ENCODE measurements at regions not wholly inside any gene's neighbourhood (a gene's known extent, or its start where the extent isn't known, plus 50 kb on each side); places are given as distances from the start of the nearest gene placed in this dataset.
"Not testable (repeated sequence)": the region's sequence is repeated elsewhere in the genome, so short reads cannot be mapped to it uniquely, and the experiment has no call there.

DNA sequence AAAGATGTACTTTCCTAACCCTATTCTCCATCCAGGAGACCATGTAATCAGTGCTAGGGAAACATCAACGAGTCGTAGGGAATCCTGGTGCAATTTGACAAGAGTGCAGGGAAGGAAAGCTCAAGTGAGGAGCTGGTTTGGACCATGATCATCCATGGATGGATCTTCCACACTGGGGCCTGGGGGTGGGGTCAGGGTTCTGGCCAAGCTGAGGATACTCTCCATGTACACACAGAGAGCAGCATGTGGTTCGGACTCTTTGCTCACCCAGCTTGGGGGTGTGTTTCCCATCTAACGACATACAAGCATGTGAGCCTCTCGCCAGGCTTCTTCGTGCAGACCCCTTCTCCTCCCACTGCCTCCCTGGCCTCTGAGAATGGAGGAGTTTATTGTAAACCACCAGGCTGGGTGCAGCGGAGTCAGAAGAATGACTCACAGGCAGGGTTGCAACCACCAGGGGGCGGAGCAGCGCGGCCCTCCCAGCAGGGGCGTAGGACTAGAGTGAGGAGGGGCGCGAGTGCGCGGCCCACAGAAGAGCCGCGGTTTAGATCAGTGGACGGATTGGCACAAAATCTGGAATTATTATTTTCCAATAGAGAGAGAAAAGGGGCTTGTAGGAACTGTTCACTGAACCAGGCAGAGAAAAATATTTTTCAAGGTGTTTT, 530.0 kb upstream of the B3GAT1 start:
- not testable (repeated sequence) for H2AFZ ChIP-seq (ENCODE audit: low read length); H3K56ac ChIP-seq (replicated peaks; ENCODE audit: insufficient read length, low read depth, low read length); H3K14ac ChIP-seq (ENCODE audit: insufficient read length); H4K20me1 ChIP-seq (replicated peaks in 1 of 2; ENCODE audit: control insufficient read depth in 1 of 2, insufficient read depth in 2 of 2, low read length in 2 of 2); H3K79me1 ChIP-seq (ENCODE audit: low read depth, low read length); H4K91ac ChIP-seq (replicated peaks; ENCODE audit: insufficient read length, low read length); H3K79me2 ChIP-seq (ENCODE audit: control insufficient read depth in 1 of 2, insufficient read depth in 2 of 2, low read length in 2 of 2); H2BK120ac ChIP-seq (replicated peaks; ENCODE audit: low read depth, low read length); H3K4ac ChIP-seq (replicated peaks; ENCODE audit: insufficient read length, low read depth, low read length); H3K9me3 ChIP-seq (ENCODE audit: insufficient read depth in 2 of 2, low read depth in 1 of 2, low read length in 1 of 2); H4K8ac ChIP-seq (ENCODE audit: extremely low read depth, insufficient read depth, low read length); H3K23ac ChIP-seq (ENCODE audit: insufficient read length); H3K36me3 ChIP-seq (ENCODE audit: control insufficient read depth in 2 of 4, insufficient read depth in 4 of 4, low read length in 3 of 4); H2AK5ac ChIP-seq (ENCODE audit: low read depth, low read length); H2BK5ac ChIP-seq (ENCODE audit: low read depth, low read length); H4K5ac ChIP-seq (ENCODE audit: insufficient read length, low read depth, low read length); H3K27ac ChIP-seq (ENCODE audit: low read depth, low read length); H3K27me3 ChIP-seq (replicated peaks in 1 of 4; ENCODE audit: control insufficient read depth in 3 of 4, extremely low read depth in 1 of 4, insufficient read depth in 3 of 4, low read length in 3 of 4); H3K4me2 ChIP-seq (ENCODE audit: insufficient read depth in 1 of 2, low read depth in 2 of 2, low read length in 2 of 2); H3K9ac ChIP-seq (replicated peaks in 1 of 4; ENCODE audit: extremely low read depth in 1 of 4, low read depth in 3 of 4, low read length in 3 of 4); H3K23me2 ChIP-seq (ENCODE audit: low read depth, low read length); H3K4me3 ChIP-seq (ENCODE audit: extremely low read depth in 1 of 4, insufficient read depth in 2 of 4, low read depth in 3 of 4, low read length in 4 of 4); H3K18ac ChIP-seq (ENCODE audit: extremely low read depth, low read length); H2BK15ac ChIP-seq (ENCODE audit: low read length)
- FAIRE-seq: peak; percentile 60
- ChIA-PET CTCF (ENCODE audit: partially characterized antibody) (interaction anchor here (0.8 to 2.3 kb wide), 15 partner anchors 9 to 365 kb away, joined by 3 to 15 read pairs (median 5); no protein-coding TSS in a partner anchor), POLR2A (ENCODE audit: partially characterized antibody) (interaction anchor here (0.7 to 1.1 kb wide), 2 partner anchors 16 to 57 kb away, joined by 3 read pairs; no protein-coding TSS in a partner anchor)
- Histone ChIP-seq H2BK12ac (ENCODE audit: low read depth, low read length) (peak overlapping the region; percentile 75; the same call in 1 of the 2 replicates), H2BK20ac (ENCODE audit: low read length) (peak overlapping the region; percentile 8; the same call in 1 of the 2 replicates), H3K4me1 (replicated peaks in 1 of 4; ENCODE audit: control insufficient read depth in 3 of 4, insufficient read depth in 4 of 4, low read length in 3 of 4) (peaks cover 2 to 17% (median 8%) of the 10 kb centered on the region in 4 experiments; a peak in 6 of 7 replicates)
- TF ChIP-seq, protein P1, sequence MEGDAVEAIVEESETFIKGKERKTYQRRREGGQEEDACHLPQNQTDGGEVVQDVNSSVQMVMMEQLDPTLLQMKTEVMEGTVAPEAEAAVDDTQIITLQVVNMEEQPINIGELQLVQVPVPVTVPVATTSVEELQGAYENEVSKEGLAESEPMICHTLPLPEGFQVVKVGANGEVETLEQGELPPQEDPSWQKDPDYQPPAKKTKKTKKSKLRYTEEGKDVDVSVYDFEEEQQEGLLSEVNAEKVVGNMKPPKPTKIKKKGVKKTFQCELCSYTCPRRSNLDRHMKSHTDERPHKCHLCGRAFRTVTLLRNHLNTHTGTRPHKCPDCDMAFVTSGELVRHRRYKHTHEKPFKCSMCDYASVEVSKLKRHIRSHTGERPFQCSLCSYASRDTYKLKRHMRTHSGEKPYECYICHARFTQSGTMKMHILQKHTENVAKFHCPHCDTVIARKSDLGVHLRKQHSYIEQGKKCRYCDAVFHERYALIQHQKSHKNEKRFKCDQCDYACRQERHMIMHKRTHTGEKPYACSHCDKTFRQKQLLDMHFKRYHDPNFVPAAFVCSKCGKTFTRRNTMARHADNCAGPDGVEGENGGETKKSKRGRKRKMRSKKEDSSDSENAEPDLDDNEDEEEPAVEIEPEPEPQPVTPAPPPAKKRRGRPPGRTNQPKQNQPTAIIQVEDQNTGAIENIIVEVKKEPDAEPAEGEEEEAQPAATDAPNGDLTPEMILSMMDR (IDR thresholded peaks at IDR 0.05; ENCODE audit: control extremely low read depth in 1 of 3, insufficient read depth in 1 of 3, low read depth in 1 of 3, low read length in 3 of 3): peak; percentile 68 to 87 (median 72)
- TF ChIP-seq RAD21 (IDR thresholded peaks at IDR 0.05 in 1 of 2, conservative IDR thresholded peaks at IDR 0.05 in 1 of 2; ENCODE audit: low read depth in 2 of 2, low read length in 2 of 2): peak; percentile 58 to 71
- TF ChIP-seq ATF3 (IDR thresholded peaks at IDR 0.05; ENCODE audit: insufficient read depth, low read depth, low read length): 0 out of 2 replicates have a peak, but pooled peaks have one; percentile 40
- peak; percentile 78; the same call in 1 of the 2 replicates for TF ChIP-seq JUND (IDR thresholded peaks at IDR 0.05; ENCODE audit: low read length)
- 0 out of 2 replicates have a peak, but pooled peaks have one; percentile 17 for TF ChIP-seq CREB1 (IDR thresholded peaks at IDR 0.05)
- peak in 1 of 2 experiments; percentile 89 for DNase-seq (ENCODE audit: low read depth in 1 of 2, low spot score in 2 of 2)
- WGBS, 2 experiments (ENCODE audit: extremely low coverage in 1 of 2, insufficient coverage in 1 of 2, insufficient read length in 1 of 2, insufficient replicate concordance in 2 of 2, low coverage in 1 of 2, low lambda C conversion rate in 2 of 2, missing lambda C conversion rate in 1 of 2): 38% methylated on average over 18 of the region's 18 CpGs; no CpG with 5 or more reads in 1 of the 2 experiments
